ENCODE measurements at regions not wholly inside any gene's neighbourhood (a gene's known extent, or its start where the extent isn't known, plus 50 kb on each side); places are given as distances from the start of the nearest gene placed in this dataset.

- no peak overlapping the region for H2AFZ ChIP-seq (ENCODE audit: low read depth, low read length, poor library complexity, severe bottlenecking)
- ChIA-PET POLR2A (no interaction called here), CTCF (interaction anchor here (4.0 kb wide), 1 partner anchor 284 kb away, joined by 21 read pairs; no protein-coding TSS in a partner anchor), RAD21 (ENCODE audit: low non-redundant PET in 1 of 2, low total read pairs in 2 of 2, uncharacterized antibody in 2 of 2, unreplicated experiment in 2 of 2) (interaction anchor here in 1 of 2 experiments (1.2 kb wide), 1 partner anchor 283 kb away, joined by 3 read pairs; no protein-coding TSS in a partner anchor)
- no peak overlapping the region for H3K9ac ChIP-seq (ENCODE audit: low read length)
- no peak overlapping the region for H3K27ac ChIP-seq (ENCODE audit: low read depth, low read length)
- no peak overlapping the region for H3K4me2 ChIP-seq (ENCODE audit: low read length)
- no peaks in the 10 kb centered on the region for H4K20me1 ChIP-seq (ENCODE audit: insufficient read depth)
- no peak overlapping the region for H3K4me3 ChIP-seq (replicated peaks in 1 of 2; ENCODE audit: low read depth in 1 of 2, low read length in 2 of 2)
- TF ChIP-seq ZNF274 (IDR thresholded peaks at IDR 0.05; ENCODE audit: low read depth, low read length) (no peak), EGR1 (IDR thresholded peaks at IDR 0.05; ENCODE audit: low read depth) (no peak), SIN3A (IDR thresholded peaks at IDR 0.05; ENCODE audit: low read depth) (no peak), FOSL1 (IDR thresholded peaks at IDR 0.05; ENCODE audit: low read depth) (no peak), ZBTB33 (IDR thresholded peaks at IDR 0.05; ENCODE audit: extremely low read depth, insufficient replicate concordance, low read length) (no peak), ZFX (IDR thresholded peaks at IDR 0.05) (no peak), CBX3 (IDR thresholded peaks at IDR 0.05; ENCODE audit: low read depth) (no peak), POLR2A (IDR thresholded peaks at IDR 0.05; ENCODE audit: borderline replicate concordance, extremely low read depth, insufficient read depth, insufficient read length) (no peak), CEBPB (IDR thresholded peaks at IDR 0.05; ENCODE audit: low read depth) (no peak), SP1 (IDR thresholded peaks at IDR 0.05; ENCODE audit: low read depth) (no peak), JUND (IDR thresholded peaks at IDR 0.05) (no peak), RAD21 (IDR thresholded peaks at IDR 0.05; ENCODE audit: low read depth) (no peak)
- no peaks in the 10 kb centered on the region for H3K4me1 ChIP-seq (ENCODE audit: control insufficient read depth in 1 of 2, insufficient read depth in 2 of 2, low read length in 2 of 2)
- DNase-seq (ENCODE audit: low read depth, low spot score), result no peak
- peaks cover 46% of the 10 kb centered on the region for H3K27me3 ChIP-seq (ENCODE audit: insufficient read depth, low read length)
- intact Hi-C loops (cut with micrococcal nuclease), result no loop called here
- H3K79me2 ChIP-seq (ENCODE audit: insufficient read depth, low read length), result no peaks in the 10 kb centered on the region
- no peaks in the 10 kb centered on the region for H3K9me2 ChIP-seq (ENCODE audit: insufficient read depth)
- no TSS peak for BruUV-seq (replicated peaks)
- H3K36me3 ChIP-seq (ENCODE audit: control insufficient read depth in 1 of 2, insufficient read depth in 2 of 2, low read length in 2 of 2), result no peaks in the 10 kb centered on the region
- ATAC-seq, result no peak
- H3K9me3 ChIP-seq (ENCODE audit: control insufficient read depth in 1 of 2, insufficient read depth in 1 of 2, low read depth in 1 of 2, low read length in 2 of 2), result no peaks in the 10 kb centered on the region
Observed at GRCh38 chr12:3992945-3993344, 119.7 kb upstream of the PARP11 start.

All from HCT116 (cell line).